Parathyroid adenoma (tissue), 2 donors: ENCODE measurements at regions not wholly inside any gene's neighbourhood (a gene's known extent, or its start where the extent isn't known, plus 50 kb on each side); places are given as distances from the start of the nearest gene placed in this dataset.

ENCODE experiments used
- H2AFZ ChIP-seq: fragments of 300-600 bp; sonication (generic); one replicate; pipeline ENCODE4 v1.7.0; 2017; ENCODE audit warnings: antibody characterized with exemption, mild to moderate bottlenecking
- H3K27ac ChIP-seq: fragments of 300-600 bp; sonication (generic); one replicate; pipeline ENCODE4 v1.7.0; 2017
- H3K27me3 ChIP-seq: fragments of 300-600 bp; sonication (generic); one replicate; pipeline ENCODE4 v1.7.0; 2017; ENCODE audit warnings: low read length; ENCODE audit not compliant: control insufficient read depth, insufficient read depth
- H3K36me3 ChIP-seq: fragments of 300-600 bp; sonication (generic); one replicate; pipeline ENCODE4 v1.7.0; 2017; ENCODE audit warnings: low read length; ENCODE audit not compliant: control insufficient read depth, insufficient read depth
- H3K4me1 ChIP-seq: fragments of 300-600 bp; sonication (generic); one replicate; pipeline ENCODE4 v1.7.0; 2017; ENCODE audit warnings: control low read depth
- H3K4me2 ChIP-seq: fragments of 300-600 bp; sonication (generic); one replicate; pipeline ENCODE4 v1.7.0; 2017; ENCODE audit warnings: low read length
- H3K4me3 ChIP-seq: fragments of 300-600 bp; sonication (generic); one replicate; pipeline ENCODE4 v1.7.0; 2017; ENCODE audit warnings: low read depth, low read length
- H3K79me2 ChIP-seq: fragments of 300-600 bp; sonication (generic); one replicate; pipeline ENCODE4 v1.7.0; 2017; ENCODE audit warnings: control low read depth
- H3K9ac ChIP-seq: fragments of 300-600 bp; sonication (generic); one replicate; pipeline ENCODE4 v1.7.0; 2017; ENCODE audit warnings: mild to moderate bottlenecking
- H3K9me3 ChIP-seq: fragments of 300-600 bp; sonication (generic); one replicate; pipeline ENCODE4 v1.7.0; 2017; ENCODE audit warnings: low read length; ENCODE audit not compliant: control insufficient read depth
- TF ChIP-seq, protein P1 (sequence below): fragments of 300-600 bp; sonication (generic); IDR thresholded peaks from one replicate; pipeline ENCODE4 v1.7.0; 2017; ENCODE audit warnings: antibody characterized with exemption, mild to moderate bottlenecking
- donor health status: primary hyperparathyroidism.

GRCh38 chr4:116092961-116093360 is 979.5 kb upstream of the NDST4 start:
- H3K9ac ChIP-seq = no peak overlapping the region
- H3K4me2 ChIP-seq = no peak overlapping the region
- H3K27ac ChIP-seq = no peak overlapping the region
- H2AFZ ChIP-seq = no peak overlapping the region
- no peaks in the 10 kb centered on the region for H3K27me3 ChIP-seq
- H3K36me3 ChIP-seq = no peaks in the 10 kb centered on the region
- no peaks in the 10 kb centered on the region for H3K79me2 ChIP-seq
- TF ChIP-seq, protein P1, sequence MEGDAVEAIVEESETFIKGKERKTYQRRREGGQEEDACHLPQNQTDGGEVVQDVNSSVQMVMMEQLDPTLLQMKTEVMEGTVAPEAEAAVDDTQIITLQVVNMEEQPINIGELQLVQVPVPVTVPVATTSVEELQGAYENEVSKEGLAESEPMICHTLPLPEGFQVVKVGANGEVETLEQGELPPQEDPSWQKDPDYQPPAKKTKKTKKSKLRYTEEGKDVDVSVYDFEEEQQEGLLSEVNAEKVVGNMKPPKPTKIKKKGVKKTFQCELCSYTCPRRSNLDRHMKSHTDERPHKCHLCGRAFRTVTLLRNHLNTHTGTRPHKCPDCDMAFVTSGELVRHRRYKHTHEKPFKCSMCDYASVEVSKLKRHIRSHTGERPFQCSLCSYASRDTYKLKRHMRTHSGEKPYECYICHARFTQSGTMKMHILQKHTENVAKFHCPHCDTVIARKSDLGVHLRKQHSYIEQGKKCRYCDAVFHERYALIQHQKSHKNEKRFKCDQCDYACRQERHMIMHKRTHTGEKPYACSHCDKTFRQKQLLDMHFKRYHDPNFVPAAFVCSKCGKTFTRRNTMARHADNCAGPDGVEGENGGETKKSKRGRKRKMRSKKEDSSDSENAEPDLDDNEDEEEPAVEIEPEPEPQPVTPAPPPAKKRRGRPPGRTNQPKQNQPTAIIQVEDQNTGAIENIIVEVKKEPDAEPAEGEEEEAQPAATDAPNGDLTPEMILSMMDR = no peak
- H3K9me3 ChIP-seq = no peaks in the 10 kb centered on the region
- H3K4me1 ChIP-seq = no peaks in the 10 kb centered on the region
- H3K4me3 ChIP-seq = no peak overlapping the region

- TF ChIP-seq, protein P1 = no peak
- H3K4me3 ChIP-seq = no peak overlapping the region
- no peak overlapping the region for H2AFZ ChIP-seq
- H3K4me1 ChIP-seq = no peaks in the 10 kb centered on the region
- H3K79me2 ChIP-seq = no peaks in the 10 kb centered on the region
- H3K9me3 ChIP-seq = no peaks in the 10 kb centered on the region
- H3K36me3 ChIP-seq = no peaks in the 10 kb centered on the region
- no peak overlapping the region for H3K4me2 ChIP-seq
- H3K27ac ChIP-seq = no peak overlapping the region
- H3K27me3 ChIP-seq = no peaks in the 10 kb centered on the region
- no peak overlapping the region for H3K9ac ChIP-seq
Measured at GRCh38 chr4:116088771-116089170, 975.4 kb upstream of the NDST4 start.

GRCh38 chr4:116082808-116083366 is 969.5 kb upstream of the NDST4 start:
- TF ChIP-seq, protein P1 = no peak

DNA sequence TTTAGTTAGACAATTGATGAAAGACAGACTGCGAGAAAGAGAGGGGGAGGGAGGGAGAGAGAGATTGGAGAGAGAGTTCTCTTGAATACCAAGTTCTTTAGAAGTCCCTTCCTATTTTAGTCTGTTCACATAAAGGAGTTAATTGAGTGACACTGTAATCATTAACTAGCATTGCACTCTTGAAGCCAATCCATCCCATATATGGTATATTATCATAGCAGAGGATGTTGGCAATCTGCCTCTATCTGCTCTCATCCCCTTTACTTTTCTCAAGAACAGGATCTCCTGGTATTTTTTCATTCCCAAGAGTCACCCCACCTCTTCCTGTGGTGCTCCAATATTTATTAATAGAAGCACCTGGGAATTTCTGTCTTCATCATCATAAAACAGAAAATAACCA is 959.6 kb upstream of the NDST4 start:
- Histone ChIP-seq H3K4me3 (no peak overlapping the region), H3K4me2 (no peak overlapping the region), H2AFZ (no peak overlapping the region), H3K27me3 (no peaks in the 10 kb centered on the region), H3K9ac (no peak overlapping the region), H3K9me3 (no peaks in the 10 kb centered on the region), H3K36me3 (no peaks in the 10 kb centered on the region), H3K79me2 (no peaks in the 10 kb centered on the region), H3K27ac (no peak overlapping the region), H3K4me1 (no peaks in the 10 kb centered on the region)
- TF ChIP-seq, protein P1 = no peak

More at GRCh38 chr4:116082808-116083366, 969.5 kb upstream of the NDST4 start:
- no peak overlapping the region for H3K27ac ChIP-seq
- H3K4me2 ChIP-seq = no peak overlapping the region
- H3K4me3 ChIP-seq = no peak overlapping the region
- no peaks in the 10 kb centered on the region for H3K9me3 ChIP-seq
- H3K79me2 ChIP-seq = no peaks in the 10 kb centered on the region
- H3K36me3 ChIP-seq = no peaks in the 10 kb centered on the region
- H3K9ac ChIP-seq = no peak overlapping the region
- H2AFZ ChIP-seq = no peak overlapping the region
- no peaks in the 10 kb centered on the region for H3K4me1 ChIP-seq
- H3K27me3 ChIP-seq = no peaks in the 10 kb centered on the region

GRCh38 chr4:116070283-116070682 is 956.9 kb upstream of the NDST4 start:
- no peak overlapping the region for H3K27ac ChIP-seq
- no peaks in the 10 kb centered on the region for H3K27me3 ChIP-seq
- no peaks in the 10 kb centered on the region for H3K9me3 ChIP-seq
- H3K79me2 ChIP-seq = no peaks in the 10 kb centered on the region
- no peak overlapping the region for H3K9ac ChIP-seq
- H3K36me3 ChIP-seq = no peaks in the 10 kb centered on the region
- H3K4me1 ChIP-seq = no peaks in the 10 kb centered on the region
- no peak overlapping the region for H2AFZ ChIP-seq
- TF ChIP-seq, protein P1 = no peak
- H3K4me3 ChIP-seq = no peak overlapping the region
- H3K4me2 ChIP-seq = no peak overlapping the region
